HCT116 (cell line): ENCODE measurements at regions not wholly inside any gene's neighbourhood (a gene's known extent, or its start where the extent isn't known, plus 50 kb on each side); places are given as distances from the start of the nearest gene placed in this dataset.

ENCODE experiments used
- ATAC-seq: fragments of 200-7000 bp; cut with Tn5 transposase; 2 replicates; pipeline ENCODE4 v1.9.1; 2020; ENCODE audit warnings: mild to moderate bottlenecking, moderate library complexity
- BruUV-seq: library from RNA; stranded (reverse); fragments of 400-500 nt; replicated peaks from 2 replicates; lab custom pipeline; 2021; lab: Mats Ljungman, UMichigan
- CTCF ChIA-PET: fragments of 300-600 bp; sonication (Branson Sonifier 250); formaldehyde crosslinking; loops from one replicate; lab custom pipeline; 2021; ENCODE audit warnings: antibody characterized with exemption; lab: Charles Lee
- POLR2A ChIA-PET: fragments of 300-600, 350-600 bp; sonication (Branson Sonifier 250); formaldehyde crosslinking; loops from one replicate; lab custom pipeline; 2021; ENCODE audit warnings: antibody characterized with exemption; lab: Charles Lee
- RAD21 ChIA-PET, 2 experiments: fragments of 300-600 bp; sonication (Branson Sonifier 250); formaldehyde crosslinking; loops; one replicate each; lab custom pipeline; 2023; ENCODE audit warnings: low total read pairs in 2 of 2; ENCODE audit not compliant: uncharacterized antibody in 2 of 2, unreplicated experiment in 2 of 2, low non-redundant PET in 1 of 2; lab: Charles Lee
- DNase-seq: peaks from one replicate; pipeline ENCODE4 v3.0.0-alpha.2; 2010; ENCODE audit warnings: low read depth, low spot score
- H2AFZ ChIP-seq: fragments of 200-600 bp; shearing (Covaris generic), sonication (generic); 2 replicates; pipeline ENCODE4 v1.6.1; 2017; ENCODE audit warnings: low read depth, mixed run types, mixed read lengths, antibody characterized with exemption, low read length; ENCODE audit not compliant: poor library complexity, severe bottlenecking
- H3K27ac ChIP-seq: 2 replicates; pipeline ENCODE4 v1.5.1; 2012; ENCODE audit warnings: low read depth, low read length
- H3K27me3 ChIP-seq: fragments of 200-600 bp; sonication (generic); 2 replicates; pipeline ENCODE4 v1.6.1; 2016; ENCODE audit warnings: mixed run types, low read length, mixed read lengths; ENCODE audit not compliant: insufficient read depth
- H3K36me3 ChIP-seq, 2 experiments: fragments of 200-500 bp in 1 of 2; fragments of 200-600 bp in 1 of 2; sonication (Bioruptor generic) in 1 of 2; sonication (generic) in 1 of 2; 2 replicates each; pipeline versions ENCODE4 v1.5.1 to v1.6.1; 2014 to 2016; ENCODE audit warnings: low read length in 2 of 2, inconsistent platforms in 1 of 2, mixed read lengths in 1 of 2, mixed run types in 1 of 2; ENCODE audit not compliant: insufficient read depth in 2 of 2, control insufficient read depth in 1 of 2
- H3K4me1 ChIP-seq, 2 experiments: fragments of 200-600 bp in 1 of 2; sonication (generic) in 1 of 2; 2 replicates each; pipeline versions ENCODE4 v1.5.1 to v1.6.1; 2012 to 2017; ENCODE audit warnings: low read length in 2 of 2, inconsistent platforms in 1 of 2, mild to moderate bottlenecking in 1 of 2, mixed read lengths in 1 of 2, mixed run types in 1 of 2, moderate library complexity in 1 of 2; ENCODE audit not compliant: insufficient read depth in 2 of 2, control insufficient read depth in 1 of 2
- H3K4me2 ChIP-seq: fragments of 200-600 bp; sonication (generic); 2 replicates; pipeline ENCODE4 v1.6.1; 2017; ENCODE audit warnings: mixed run types, low read length, mixed read lengths
- H3K4me3 ChIP-seq, 2 experiments: fragments of 200-600 bp in 1 of 2; sonication (generic) in 1 of 2; replicated peaks in 1 of 2; 2 replicates each; pipeline ENCODE4 v1.5.1; 2011 to 2016; ENCODE audit warnings: low read length in 2 of 2, control low read depth in 1 of 2, low read depth in 1 of 2, mild to moderate bottlenecking in 1 of 2, mixed read lengths in 1 of 2, mixed run types in 1 of 2
- H3K79me2 ChIP-seq: fragments of 200-600 bp; sonication (generic); 2 replicates; pipeline ENCODE4 v1.6.1; 2017; ENCODE audit warnings: mild to moderate bottlenecking, mixed run types, low read length, moderate library complexity, mixed read lengths; ENCODE audit not compliant: insufficient read depth
- H3K9ac ChIP-seq: fragments of 200-600 bp; sonication (generic); 2 replicates; pipeline ENCODE4 v1.6.1; 2016; ENCODE audit warnings: low read length, mixed read lengths
- H3K9me2 ChIP-seq: fragments of 200-600 bp; sonication (generic), shearing (Covaris generic); 2 replicates; pipeline ENCODE4 v1.6.1; 2017; ENCODE audit warnings: mixed run types, mild to moderate bottlenecking, moderate library complexity; ENCODE audit not compliant: insufficient read depth
- H3K9me3 ChIP-seq, 2 experiments: fragments of 200-500 bp in 1 of 2; fragments of 200-600 bp in 1 of 2; sonication (Bioruptor generic) in 1 of 2; sonication (generic) in 1 of 2; 2 replicates each; pipeline ENCODE4 v1.6.1; 2014 to 2017; ENCODE audit warnings: low read length in 2 of 2, mixed read lengths in 2 of 2, inconsistent platforms in 1 of 2, low read depth in 1 of 2, mild to moderate bottlenecking in 1 of 2, mixed run types in 1 of 2, moderate library complexity in 1 of 2; ENCODE audit not compliant: control insufficient read depth in 1 of 2, insufficient read depth in 1 of 2
- H4K20me1 ChIP-seq: fragments of 200-600 bp; sonication (generic), shearing (Covaris generic); 2 replicates; pipeline ENCODE4 v1.6.1; 2017; ENCODE audit warnings: mixed run types, mild to moderate bottlenecking, moderate library complexity; ENCODE audit not compliant: insufficient read depth
- CBX3 ChIP-seq: IDR thresholded peaks from 2 replicates; pipeline ENCODE4 v1.6.1; 2012; ENCODE audit warnings: low read depth
- ELF1 ChIP-seq: IDR thresholded peaks from 2 replicates; pipeline ENCODE4 v1.6.1; 2012; ENCODE audit warnings: low read depth, borderline replicate concordance
- FOSL1 ChIP-seq: IDR thresholded peaks from 2 replicates; pipeline ENCODE4 v1.6.1; 2012; ENCODE audit warnings: low read depth
- JUND ChIP-seq: IDR thresholded peaks from 2 replicates; pipeline ENCODE4 v1.6.1; 2012
- POLR2AphosphoS5 ChIP-seq: IDR thresholded peaks from 2 replicates; pipeline ENCODE4 v1.6.1; 2011; ENCODE audit warnings: mild to moderate bottlenecking, low read depth, low read length, moderate library complexity
- RAD21 ChIP-seq: IDR thresholded peaks from 2 replicates; pipeline ENCODE4 v1.6.1; 2012; ENCODE audit warnings: low read depth, mild to moderate bottlenecking
- SIN3A ChIP-seq: IDR thresholded peaks from 2 replicates; pipeline ENCODE4 v1.6.1; 2012; ENCODE audit warnings: low read depth
- SP1 ChIP-seq: IDR thresholded peaks from 2 replicates; pipeline ENCODE4 v1.6.1; 2012; ENCODE audit warnings: low read depth
- SRF ChIP-seq: IDR thresholded peaks from 2 replicates; pipeline ENCODE4 v1.6.1; 2012; ENCODE audit warnings: low read depth
- YY1 ChIP-seq: IDR thresholded peaks from 2 replicates; pipeline ENCODE4 v1.6.1; 2011; ENCODE audit warnings: low read length, low read depth, moderate library complexity, mild to moderate bottlenecking; ENCODE audit not compliant: insufficient replicate concordance; ENCODE audit errors: extremely low read depth
- ZNF274 ChIP-seq: fragments of 200-500 bp; sonication (Bioruptor generic); IDR thresholded peaks from 2 replicates; pipeline ENCODE4 v1.6.1; 2014; ENCODE audit warnings: mild to moderate bottlenecking, low read depth, low read length, inconsistent platforms
- intact Hi-C: fragments of 100-400 bp; cut with micrococcal nuclease; formaldehyde crosslinking; loops from 2 replicates; pipeline ENCODE4 v1.10.0; 2022
- TF ChIP-seq, protein P1 (sequence below): IDR thresholded peaks from 2 replicates; pipeline ENCODE4 v1.6.1; 2012; ENCODE audit warnings: low read depth
- TF ChIP-seq, protein P2 (sequence below): IDR thresholded peaks from 2 replicates; pipeline ENCODE4 v1.6.1; 2012
- TF ChIP-seq, protein P3 (sequence below): IDR thresholded peaks from 2 replicates; pipeline ENCODE4 v1.6.1; 2012
- TF ChIP-seq, protein P4 (sequence below), 3 experiments: fragments of 200-600 bp in 1 of 3; sonication (generic) in 1 of 3; IDR thresholded peaks in 2 of 3; conservative IDR thresholded peaks in 1 of 3; 2 replicates each; pipeline ENCODE4 v1.5.1; 2012 to 2017; ENCODE audit warnings: low read depth in 2 of 3, low read length in 2 of 3, antibody characterized with exemption in 1 of 3, borderline replicate concordance in 1 of 3, control low read depth in 1 of 3, mild to moderate bottlenecking in 1 of 3, mixed read lengths in 1 of 3, mixed run types in 1 of 3, moderate library complexity in 1 of 3; ENCODE audit not compliant: insufficient read depth in 1 of 3

DNA sequence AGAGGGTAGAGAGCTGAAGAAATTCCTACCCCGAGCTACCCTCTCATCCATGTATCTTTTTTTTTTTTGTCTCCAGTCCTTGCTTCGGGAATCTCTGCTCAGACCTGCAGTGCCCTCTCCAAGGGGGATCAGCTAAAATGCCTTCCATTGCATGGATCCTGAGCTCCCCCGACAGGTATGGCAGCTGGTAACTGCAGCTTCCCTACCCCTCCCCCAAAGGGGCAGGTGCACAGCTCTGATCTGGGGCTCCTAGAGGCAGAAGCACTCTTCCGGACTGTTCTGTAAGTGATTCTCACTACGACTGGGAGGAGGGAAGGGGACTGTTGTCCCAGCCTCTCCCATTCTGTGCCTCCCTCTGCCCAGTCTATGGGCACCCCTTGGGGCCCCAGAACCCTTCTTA, 169.6 kb downstream of the MELK start:
- H3K79me2 ChIP-seq: no peaks in the 10 kb centered on the region
- no peaks in the 10 kb centered on the region for H3K9me2 ChIP-seq
- H4K20me1 ChIP-seq: no peaks in the 10 kb centered on the region
- H3K27ac ChIP-seq: no peak overlapping the region
- peaks cover 17% of the 10 kb centered on the region for H3K27me3 ChIP-seq
- TF ChIP-seq FOSL1 (no peak), SP1 (no peak), SRF (no peak), CBX3 (no peak), ELF1 (no peak), RAD21 (no peak), SIN3A (no peak), YY1 (no peak), ZNF274 (no peak), POLR2AphosphoS5 (no peak), JUND (no peak)
- TF ChIP-seq, protein P1, sequence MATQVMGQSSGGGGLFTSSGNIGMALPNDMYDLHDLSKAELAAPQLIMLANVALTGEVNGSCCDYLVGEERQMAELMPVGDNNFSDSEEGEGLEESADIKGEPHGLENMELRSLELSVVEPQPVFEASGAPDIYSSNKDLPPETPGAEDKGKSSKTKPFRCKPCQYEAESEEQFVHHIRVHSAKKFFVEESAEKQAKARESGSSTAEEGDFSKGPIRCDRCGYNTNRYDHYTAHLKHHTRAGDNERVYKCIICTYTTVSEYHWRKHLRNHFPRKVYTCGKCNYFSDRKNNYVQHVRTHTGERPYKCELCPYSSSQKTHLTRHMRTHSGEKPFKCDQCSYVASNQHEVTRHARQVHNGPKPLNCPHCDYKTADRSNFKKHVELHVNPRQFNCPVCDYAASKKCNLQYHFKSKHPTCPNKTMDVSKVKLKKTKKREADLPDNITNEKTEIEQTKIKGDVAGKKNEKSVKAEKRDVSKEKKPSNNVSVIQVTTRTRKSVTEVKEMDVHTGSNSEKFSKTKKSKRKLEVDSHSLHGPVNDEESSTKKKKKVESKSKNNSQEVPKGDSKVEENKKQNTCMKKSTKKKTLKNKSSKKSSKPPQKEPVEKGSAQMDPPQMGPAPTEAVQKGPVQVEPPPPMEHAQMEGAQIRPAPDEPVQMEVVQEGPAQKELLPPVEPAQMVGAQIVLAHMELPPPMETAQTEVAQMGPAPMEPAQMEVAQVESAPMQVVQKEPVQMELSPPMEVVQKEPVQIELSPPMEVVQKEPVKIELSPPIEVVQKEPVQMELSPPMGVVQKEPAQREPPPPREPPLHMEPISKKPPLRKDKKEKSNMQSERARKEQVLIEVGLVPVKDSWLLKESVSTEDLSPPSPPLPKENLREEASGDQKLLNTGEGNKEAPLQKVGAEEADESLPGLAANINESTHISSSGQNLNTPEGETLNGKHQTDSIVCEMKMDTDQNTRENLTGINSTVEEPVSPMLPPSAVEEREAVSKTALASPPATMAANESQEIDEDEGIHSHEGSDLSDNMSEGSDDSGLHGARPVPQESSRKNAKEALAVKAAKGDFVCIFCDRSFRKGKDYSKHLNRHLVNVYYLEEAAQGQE: no peak
- TF ChIP-seq, protein P2, sequence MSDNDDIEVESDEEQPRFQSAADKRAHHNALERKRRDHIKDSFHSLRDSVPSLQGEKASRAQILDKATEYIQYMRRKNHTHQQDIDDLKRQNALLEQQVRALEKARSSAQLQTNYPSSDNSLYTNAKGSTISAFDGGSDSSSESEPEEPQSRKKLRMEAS: no peak
- TF ChIP-seq, protein P3, sequence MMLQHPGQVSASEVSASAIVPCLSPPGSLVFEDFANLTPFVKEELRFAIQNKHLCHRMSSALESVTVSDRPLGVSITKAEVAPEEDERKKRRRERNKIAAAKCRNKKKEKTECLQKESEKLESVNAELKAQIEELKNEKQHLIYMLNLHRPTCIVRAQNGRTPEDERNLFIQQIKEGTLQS: no peak
- TF ChIP-seq, protein P4, sequence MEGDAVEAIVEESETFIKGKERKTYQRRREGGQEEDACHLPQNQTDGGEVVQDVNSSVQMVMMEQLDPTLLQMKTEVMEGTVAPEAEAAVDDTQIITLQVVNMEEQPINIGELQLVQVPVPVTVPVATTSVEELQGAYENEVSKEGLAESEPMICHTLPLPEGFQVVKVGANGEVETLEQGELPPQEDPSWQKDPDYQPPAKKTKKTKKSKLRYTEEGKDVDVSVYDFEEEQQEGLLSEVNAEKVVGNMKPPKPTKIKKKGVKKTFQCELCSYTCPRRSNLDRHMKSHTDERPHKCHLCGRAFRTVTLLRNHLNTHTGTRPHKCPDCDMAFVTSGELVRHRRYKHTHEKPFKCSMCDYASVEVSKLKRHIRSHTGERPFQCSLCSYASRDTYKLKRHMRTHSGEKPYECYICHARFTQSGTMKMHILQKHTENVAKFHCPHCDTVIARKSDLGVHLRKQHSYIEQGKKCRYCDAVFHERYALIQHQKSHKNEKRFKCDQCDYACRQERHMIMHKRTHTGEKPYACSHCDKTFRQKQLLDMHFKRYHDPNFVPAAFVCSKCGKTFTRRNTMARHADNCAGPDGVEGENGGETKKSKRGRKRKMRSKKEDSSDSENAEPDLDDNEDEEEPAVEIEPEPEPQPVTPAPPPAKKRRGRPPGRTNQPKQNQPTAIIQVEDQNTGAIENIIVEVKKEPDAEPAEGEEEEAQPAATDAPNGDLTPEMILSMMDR (IDR thresholded peaks at IDR 0.05 in 2 of 3, conservative IDR thresholded peaks at IDR 0.05 in 1 of 3; ENCODE audit: borderline replicate concordance in 1 of 3, insufficient read depth in 1 of 3, low read depth in 2 of 3, low read length in 2 of 3): no peak
- TF ChIP-seq, all 23 proteins: peak for 0
- Histone ChIP-seq H3K4me1 (peaks cover 3 to 12% of the 10 kb centered on the region in 2 experiments; a peak in 2 of 4 replicates), H2AFZ (no peak overlapping the region), H3K9me3 (no peaks in the 10 kb centered on the region), H3K9ac (no peak overlapping the region), H3K4me2 (no peak overlapping the region), H3K4me3 (no peak overlapping the region), H3K36me3 (no peaks in the 10 kb centered on the region)
- BruUV-seq: no TSS peak
- RAD21 ChIA-PET: no interaction called here
- POLR2A ChIA-PET: no interaction called here
- intact Hi-C loops: no loop called here
- CTCF ChIA-PET: no interaction called here
- no peak for ATAC-seq
- DNase-seq: no peak
